ENCODE measurements at regions not wholly inside any gene's neighbourhood (a gene's known extent, or its start where the extent isn't known, plus 50 kb on each side); places are given as distances from the start of the nearest gene placed in this dataset.

- TF ChIP-seq CTCF (IDR thresholded peaks at IDR 0.05 in 4 of 5, conservative IDR thresholded peaks at IDR 0.05 in 1 of 5) (no peak), POLR2A (IDR thresholded peaks at IDR 0.05) (no peak)
Measured at GRCh38 chr9:74255489-74255984, 241.6 kb upstream of the RORB start.

Measured in gastrocnemius medialis (tissue), 4 donors.